Mucosa of descending colon (tissue), 3 donors: ENCODE measurements at regions not wholly inside any gene's neighbourhood (a gene's known extent, or its start where the extent isn't known, plus 50 kb on each side); places are given as distances from the start of the nearest gene placed in this dataset.
A peak's percentile ranks its signal among the peaks of the same experiment; 100 is the strongest.

Experiments used
- ATAC-seq: fragments of 200-7000 bp; cut with Tn5 transposase; one replicate; pipeline ENCODE4 v1.9.1; 2020; ENCODE audit warnings: mild to moderate bottlenecking, moderate library complexity
- DNase-seq, 3 donors: peaks; one replicate each; pipeline ENCODE4 v3.0.0-alpha.2; 2020
- H3K36me3 ChIP-seq: fragments of 200-600 bp; one replicate; pipeline ENCODE4 v1.8.0; 2021; ENCODE audit warnings: low read depth, mild to moderate bottlenecking
- H3K4me1 ChIP-seq: fragments of 200-600 bp; one replicate; pipeline ENCODE4 v1.8.0; 2021; ENCODE audit warnings: low read depth, mild to moderate bottlenecking
- H3K4me3 ChIP-seq: fragments of 200-600 bp; one replicate; pipeline ENCODE4 v1.8.0; 2021; ENCODE audit warnings: mild to moderate bottlenecking
- H3K9me3 ChIP-seq: fragments of 200-600 bp; one replicate; pipeline ENCODE4 v1.8.0; 2021; ENCODE audit warnings: mild to moderate bottlenecking
- CTCF ChIP-seq: fragments of 200-600 bp; IDR thresholded peaks from one replicate; pipeline ENCODE4 v1.8.0; 2022; ENCODE audit warnings: antibody characterized with exemption, mild to moderate bottlenecking
- intact Hi-C, 2 donors: fragments of 100-400 bp; cut with DNase I in 1 of 2; cut with micrococcal nuclease in 1 of 2; formaldehyde crosslinking; loops; one replicate each; pipeline versions ENCODE4 v1.11.0 to v1.11.1; 2022; cut with DNase I, micrococcal nuclease
- donor health status: DM: no; HTN: no; CAD: no; lungs with moderate emphysema.
- donor health status: DM: no; HTN: no; CAD: no.
- donor health status: DM: no; HTN: yes; CAD: no.

- Histone ChIP-seq H3K36me3 (no peaks in the 10 kb centered on the region), H3K9me3 (no peaks in the 10 kb centered on the region), H3K4me1 (peaks cover 29% of the 10 kb centered on the region), H3K4me3 (no peak overlapping the region)
- no peak for TF ChIP-seq CTCF
- peak in 1 of 3 donors; percentile 37 for DNase-seq
- peak; percentile 92 for ATAC-seq
- intact Hi-C loops: no loop called here
These were observed 171.9 kb upstream of the KITLG start for GRCh38 chr12:88752183-88752582.

DNA sequence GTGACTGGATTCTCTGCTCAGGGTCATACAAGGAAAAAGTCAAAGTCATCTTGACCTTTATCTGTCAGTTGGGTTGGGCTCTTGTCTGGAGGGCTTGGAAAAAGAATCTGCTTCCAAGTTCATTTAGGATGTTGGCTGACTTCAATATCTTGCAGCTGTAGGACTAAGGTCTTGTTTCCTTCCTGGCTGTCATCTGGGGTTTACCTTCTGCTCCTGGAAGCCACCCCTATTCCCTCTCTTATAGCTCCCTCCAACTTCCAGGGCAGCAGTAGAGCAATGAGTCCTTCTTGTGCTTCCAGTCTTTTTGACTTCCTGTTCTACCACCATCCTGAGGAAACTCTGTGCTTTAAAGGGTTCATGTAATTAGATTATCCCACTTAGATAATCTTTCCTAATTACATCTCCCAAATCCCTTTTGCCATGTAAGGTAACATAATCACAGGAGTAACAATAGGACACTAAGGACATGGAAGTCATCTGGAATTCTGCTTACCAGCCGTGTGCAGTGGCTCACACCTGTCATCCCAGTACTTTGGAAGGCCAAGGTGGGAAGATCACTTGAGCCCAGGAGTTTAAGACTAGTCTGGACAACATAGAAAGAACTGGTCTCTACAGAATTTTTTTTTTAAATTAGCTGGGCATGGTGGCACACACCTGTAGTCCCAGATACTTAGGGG lies 170.7 kb upstream of the KITLG start:
- Histone ChIP-seq H3K36me3 (no peaks in the 10 kb centered on the region), H3K4me1 (peaks cover 29% of the 10 kb centered on the region), H3K4me3 (no peak overlapping the region), H3K9me3 (no peaks in the 10 kb centered on the region)
- DNase-seq (no peak), ATAC-seq (no peak)
- TF ChIP-seq CTCF: no peak
- intact Hi-C loops: no loop called here

DNA sequence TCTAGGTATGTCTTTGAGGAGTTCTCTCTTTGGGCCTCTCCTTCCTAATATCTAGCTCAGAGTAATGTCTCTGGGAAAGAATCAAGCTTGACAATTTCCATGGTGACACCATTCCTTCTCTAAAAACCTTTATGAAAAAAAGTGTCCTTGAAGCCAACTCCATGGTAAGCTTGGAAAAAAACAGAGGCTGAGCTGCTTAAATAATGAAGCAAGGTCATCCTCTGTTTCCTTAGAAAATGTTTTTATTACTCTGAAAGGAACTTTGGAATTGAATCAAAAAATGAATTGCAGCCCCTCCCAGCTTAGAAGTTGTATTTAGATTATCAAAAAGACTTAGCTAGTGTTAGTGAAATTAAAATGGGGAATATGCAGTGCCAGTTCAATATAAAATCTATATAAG lies 166.1 kb upstream of the KITLG start:
- Histone ChIP-seq H3K4me3 (no peak overlapping the region), H3K36me3 (no peaks in the 10 kb centered on the region), H3K4me1 (peaks cover 18% of the 10 kb centered on the region), H3K9me3 (no peaks in the 10 kb centered on the region)
- TF ChIP-seq CTCF: no peak
- intact Hi-C loops: no loop called here
- DNase-seq (no peak), ATAC-seq (peak; percentile 26)

- Histone ChIP-seq H3K4me3 (no peak overlapping the region), H3K36me3 (no peaks in the 10 kb centered on the region), H3K4me1 (peaks cover 11% of the 10 kb centered on the region), H3K9me3 (no peaks in the 10 kb centered on the region)
- DNase-seq (no peak), ATAC-seq (no peak)
- TF ChIP-seq CTCF: no peak
- intact Hi-C loops: no loop called here
These were observed 163.8 kb upstream of the KITLG start for GRCh38 chr12:88743946-88744685.

GRCh38 chr12:88737838-88738472 lies 157.7 kb upstream of the KITLG start:
- no peaks in the 10 kb centered on the region for H3K4me1 ChIP-seq
- TF ChIP-seq CTCF: no peak
- H3K9me3 ChIP-seq: no peaks in the 10 kb centered on the region
- intact Hi-C loops: no loop called here
- DNase-seq (no peak), ATAC-seq (no peak)
- H3K36me3 ChIP-seq: no peaks in the 10 kb centered on the region
- H3K4me3 ChIP-seq: no peak overlapping the region
